H1 (cell line): ENCODE measurements at regions not wholly inside any gene's neighbourhood (a gene's known extent, or its start where the extent isn't known, plus 50 kb on each side); places are given as distances from the start of the nearest gene placed in this dataset.

Source experiments
- TF ChIP-seq, protein P1 (sequence below): fragments of 300-600 bp; sonication (generic); IDR thresholded peaks from 2 replicates; pipeline ENCODE4 v1.7.1; 2012; ENCODE audit warnings: low read length, moderate library complexity, mild to moderate bottlenecking, inconsistent platforms; ENCODE audit not compliant: insufficient replicate concordance

DNA sequence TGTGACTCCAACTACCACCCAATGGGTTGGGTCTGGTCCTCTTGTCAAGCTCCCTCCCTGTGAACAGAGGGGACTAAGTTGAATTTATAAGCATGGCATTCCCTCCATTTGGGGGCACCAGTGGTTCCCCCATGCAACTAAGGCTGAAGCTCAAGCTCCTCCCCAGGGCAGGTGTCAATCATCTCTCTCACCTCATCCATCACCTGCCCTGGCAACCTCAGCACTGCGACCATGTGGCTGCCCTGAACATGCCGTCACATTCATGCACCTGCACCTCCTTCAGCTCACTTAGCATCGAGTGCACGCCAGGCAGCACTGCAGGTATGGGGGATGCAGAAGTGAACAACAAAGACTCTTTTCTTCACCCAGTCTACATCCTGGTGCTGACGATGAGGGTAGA lies 799.3 kb downstream of the TBC1D22A start (continued):
- TF ChIP-seq, protein P1, sequence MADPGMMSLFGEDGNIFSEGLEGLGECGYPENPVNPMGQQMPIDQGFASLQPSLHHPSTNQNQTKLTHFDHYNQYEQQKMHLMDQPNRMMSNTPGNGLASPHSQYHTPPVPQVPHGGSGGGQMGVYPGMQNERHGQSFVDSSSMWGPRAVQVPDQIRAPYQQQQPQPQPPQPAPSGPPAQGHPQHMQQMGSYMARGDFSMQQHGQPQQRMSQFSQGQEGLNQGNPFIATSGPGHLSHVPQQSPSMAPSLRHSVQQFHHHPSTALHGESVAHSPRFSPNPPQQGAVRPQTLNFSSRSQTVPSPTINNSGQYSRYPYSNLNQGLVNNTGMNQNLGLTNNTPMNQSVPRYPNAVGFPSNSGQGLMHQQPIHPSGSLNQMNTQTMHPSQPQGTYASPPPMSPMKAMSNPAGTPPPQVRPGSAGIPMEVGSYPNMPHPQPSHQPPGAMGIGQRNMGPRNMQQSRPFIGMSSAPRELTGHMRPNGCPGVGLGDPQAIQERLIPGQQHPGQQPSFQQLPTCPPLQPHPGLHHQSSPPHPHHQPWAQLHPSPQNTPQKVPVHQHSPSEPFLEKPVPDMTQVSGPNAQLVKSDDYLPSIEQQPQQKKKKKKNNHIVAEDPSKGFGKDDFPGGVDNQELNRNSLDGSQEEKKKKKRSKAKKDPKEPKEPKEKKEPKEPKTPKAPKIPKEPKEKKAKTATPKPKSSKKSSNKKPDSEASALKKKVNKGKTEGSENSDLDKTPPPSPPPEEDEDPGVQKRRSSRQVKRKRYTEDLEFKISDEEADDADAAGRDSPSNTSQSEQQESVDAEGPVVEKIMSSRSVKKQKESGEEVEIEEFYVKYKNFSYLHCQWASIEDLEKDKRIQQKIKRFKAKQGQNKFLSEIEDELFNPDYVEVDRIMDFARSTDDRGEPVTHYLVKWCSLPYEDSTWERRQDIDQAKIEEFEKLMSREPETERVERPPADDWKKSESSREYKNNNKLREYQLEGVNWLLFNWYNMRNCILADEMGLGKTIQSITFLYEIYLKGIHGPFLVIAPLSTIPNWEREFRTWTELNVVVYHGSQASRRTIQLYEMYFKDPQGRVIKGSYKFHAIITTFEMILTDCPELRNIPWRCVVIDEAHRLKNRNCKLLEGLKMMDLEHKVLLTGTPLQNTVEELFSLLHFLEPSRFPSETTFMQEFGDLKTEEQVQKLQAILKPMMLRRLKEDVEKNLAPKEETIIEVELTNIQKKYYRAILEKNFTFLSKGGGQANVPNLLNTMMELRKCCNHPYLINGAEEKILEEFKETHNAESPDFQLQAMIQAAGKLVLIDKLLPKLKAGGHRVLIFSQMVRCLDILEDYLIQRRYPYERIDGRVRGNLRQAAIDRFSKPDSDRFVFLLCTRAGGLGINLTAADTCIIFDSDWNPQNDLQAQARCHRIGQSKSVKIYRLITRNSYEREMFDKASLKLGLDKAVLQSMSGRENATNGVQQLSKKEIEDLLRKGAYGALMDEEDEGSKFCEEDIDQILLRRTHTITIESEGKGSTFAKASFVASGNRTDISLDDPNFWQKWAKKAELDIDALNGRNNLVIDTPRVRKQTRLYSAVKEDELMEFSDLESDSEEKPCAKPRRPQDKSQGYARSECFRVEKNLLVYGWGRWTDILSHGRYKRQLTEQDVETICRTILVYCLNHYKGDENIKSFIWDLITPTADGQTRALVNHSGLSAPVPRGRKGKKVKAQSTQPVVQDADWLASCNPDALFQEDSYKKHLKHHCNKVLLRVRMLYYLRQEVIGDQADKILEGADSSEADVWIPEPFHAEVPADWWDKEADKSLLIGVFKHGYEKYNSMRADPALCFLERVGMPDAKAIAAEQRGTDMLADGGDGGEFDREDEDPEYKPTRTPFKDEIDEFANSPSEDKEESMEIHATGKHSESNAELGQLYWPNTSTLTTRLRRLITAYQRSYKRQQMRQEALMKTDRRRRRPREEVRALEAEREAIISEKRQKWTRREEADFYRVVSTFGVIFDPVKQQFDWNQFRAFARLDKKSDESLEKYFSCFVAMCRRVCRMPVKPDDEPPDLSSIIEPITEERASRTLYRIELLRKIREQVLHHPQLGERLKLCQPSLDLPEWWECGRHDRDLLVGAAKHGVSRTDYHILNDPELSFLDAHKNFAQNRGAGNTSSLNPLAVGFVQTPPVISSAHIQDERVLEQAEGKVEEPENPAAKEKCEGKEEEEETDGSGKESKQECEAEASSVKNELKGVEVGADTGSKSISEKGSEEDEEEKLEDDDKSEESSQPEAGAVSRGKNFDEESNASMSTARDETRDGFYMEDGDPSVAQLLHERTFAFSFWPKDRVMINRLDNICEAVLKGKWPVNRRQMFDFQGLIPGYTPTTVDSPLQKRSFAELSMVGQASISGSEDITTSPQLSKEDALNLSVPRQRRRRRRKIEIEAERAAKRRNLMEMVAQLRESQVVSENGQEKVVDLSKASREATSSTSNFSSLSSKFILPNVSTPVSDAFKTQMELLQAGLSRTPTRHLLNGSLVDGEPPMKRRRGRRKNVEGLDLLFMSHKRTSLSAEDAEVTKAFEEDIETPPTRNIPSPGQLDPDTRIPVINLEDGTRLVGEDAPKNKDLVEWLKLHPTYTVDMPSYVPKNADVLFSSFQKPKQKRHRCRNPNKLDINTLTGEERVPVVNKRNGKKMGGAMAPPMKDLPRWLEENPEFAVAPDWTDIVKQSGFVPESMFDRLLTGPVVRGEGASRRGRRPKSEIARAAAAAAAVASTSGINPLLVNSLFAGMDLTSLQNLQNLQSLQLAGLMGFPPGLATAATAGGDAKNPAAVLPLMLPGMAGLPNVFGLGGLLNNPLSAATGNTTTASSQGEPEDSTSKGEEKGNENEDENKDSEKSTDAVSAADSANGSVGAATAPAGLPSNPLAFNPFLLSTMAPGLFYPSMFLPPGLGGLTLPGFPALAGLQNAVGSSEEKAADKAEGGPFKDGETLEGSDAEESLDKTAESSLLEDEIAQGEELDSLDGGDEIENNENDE, result no peak
- TF ChIP-seq, all 59 proteins: peak for 0
